ENCODE measurements at regions not wholly inside any gene's neighbourhood (a gene's known extent, or its start where the extent isn't known, plus 50 kb on each side); places are given as distances from the start of the nearest gene placed in this dataset.
"Not testable (repeated sequence)": the region's sequence is repeated elsewhere in the genome, so short reads cannot be mapped to it uniquely, and the experiment has no call there.

- intact Hi-C loops (cut with micrococcal nuclease) = no loop called here
Observed at GRCh38 chr12:92255741-92256140, 110.1 kb upstream of the BTG1 start.

GRCh38 chr12:92253301-92253700 lies 107.7 kb upstream of the BTG1 start:
- intact Hi-C loops (cut with micrococcal nuclease) = no loop called here

- intact Hi-C loops (cut with micrococcal nuclease) = no loop called here
Observed at GRCh38 chr12:92248977-92249376, 103.3 kb upstream of the BTG1 start.

- intact Hi-C loops (cut with micrococcal nuclease) = no loop called here
Observed at GRCh38 chr12:92244036-92244435, 98.4 kb upstream of the BTG1 start.

- intact Hi-C loops (cut with micrococcal nuclease) = no loop called here
Observed at GRCh38 chr12:92242907-92243306, 97.3 kb upstream of the BTG1 start.

- intact Hi-C loops (cut with micrococcal nuclease) = no loop called here
Observed at GRCh38 chr12:92237762-92238523, 92.3 kb upstream of the BTG1 start.

GRCh38 chr12:92237262-92237661 lies 91.6 kb upstream of the BTG1 start:
- intact Hi-C loops (cut with micrococcal nuclease) = no loop called here

GRCh38 chr12:92235703-92236472 lies 90.2 kb upstream of the BTG1 start:
- intact Hi-C loops (cut with micrococcal nuclease) = no loop called here

- intact Hi-C loops (cut with micrococcal nuclease) = no loop called here
Observed at GRCh38 chr12:92234533-92234932, 88.9 kb upstream of the BTG1 start.

- intact Hi-C loops (cut with micrococcal nuclease) = no loop called here
Observed at GRCh38 chr12:92233346-92234015, 87.8 kb upstream of the BTG1 start.

GRCh38 chr12:92232371-92232932 lies 86.8 kb upstream of the BTG1 start:
- intact Hi-C loops (cut with micrococcal nuclease) = not testable (repeated sequence)

GRCh38 chr12:92231945-92232344 lies 86.3 kb upstream of the BTG1 start:
- intact Hi-C loops (cut with micrococcal nuclease) = not testable (repeated sequence)

- intact Hi-C loops (cut with micrococcal nuclease) = not testable (repeated sequence)
Observed at GRCh38 chr12:92231532-92231931, 85.9 kb upstream of the BTG1 start.

GRCh38 chr12:92229381-92229780 lies 83.7 kb upstream of the BTG1 start:
- intact Hi-C loops (cut with micrococcal nuclease) = no loop called here

GRCh38 chr12:92226961-92227360 lies 81.3 kb upstream of the BTG1 start:
- intact Hi-C loops (cut with micrococcal nuclease) = no loop called here

GRCh38 chr12:92226071-92226661 lies 80.5 kb upstream of the BTG1 start:
- intact Hi-C loops (cut with micrococcal nuclease) = no loop called here

- intact Hi-C loops (cut with micrococcal nuclease) = no loop called here
Observed at GRCh38 chr12:92224685-92225331, 79.2 kb upstream of the BTG1 start.

- intact Hi-C loops (cut with micrococcal nuclease) = no loop called here
Observed at GRCh38 chr12:92223481-92223880, 77.8 kb upstream of the BTG1 start.

GRCh38 chr12:92221656-92222315 lies 76.1 kb upstream of the BTG1 start:
- intact Hi-C loops (cut with micrococcal nuclease) = no loop called here

- intact Hi-C loops (cut with micrococcal nuclease) = loop anchor here (1.0 to 2.0 kb wide), 2 partner anchors 10 to 72 kb away; no protein-coding TSS in a partner anchor
Observed at GRCh38 chr12:92218394-92219077, 72.9 kb upstream of the BTG1 start.
